ENCODE measurements at regions not wholly inside any gene's neighbourhood (a gene's known extent, or its start where the extent isn't known, plus 50 kb on each side); places are given as distances from the start of the nearest gene placed in this dataset.

- DNase-seq (ENCODE audit: low spot score), result no peak
These were observed 52.5 kb upstream of the STAM2 start for GRCh38 chr2:152227969-152228592.

- no peak for DNase-seq (ENCODE audit: low spot score)
These were observed 55.9 kb upstream of the STAM2 start for GRCh38 chr2:152231446-152231845.

- no peak for DNase-seq (ENCODE audit: low spot score)
These were observed 58.7 kb upstream of the STAM2 start for GRCh38 chr2:152234277-152234676.

GRCh38 chr2:152236191-152236925 is 60.8 kb upstream of the STAM2 start:
- DNase-seq (ENCODE audit: low spot score), result no peak

- no peak for DNase-seq (ENCODE audit: low spot score)
These were observed 62.5 kb upstream of the STAM2 start for GRCh38 chr2:152238016-152238415.

GRCh38 chr2:152240559-152241231 is 65.1 kb upstream of the STAM2 start:
- no peak for DNase-seq (ENCODE audit: low spot score)

GRCh38 chr2:152241948-152242729 is 66.6 kb upstream of the STAM2 start:
- no peak for DNase-seq (ENCODE audit: low spot score)

- DNase-seq (ENCODE audit: low spot score), result no peak
These were observed 67.4 kb upstream of the STAM2 start for GRCh38 chr2:152242787-152243472.

- DNase-seq (ENCODE audit: low spot score), result peak; percentile 52
These were observed 68.4 kb upstream of the STAM2 start for GRCh38 chr2:152243761-152244640.

- no peak for DNase-seq (ENCODE audit: low spot score)
These were observed 70.1 kb upstream of the STAM2 start for GRCh38 chr2:152245653-152246052.

GRCh38 chr2:152246686-152247336 is 71.2 kb upstream of the STAM2 start:
- no peak for DNase-seq (ENCODE audit: low spot score)

GRCh38 chr2:152247337-152247695 is 71.8 kb upstream of the STAM2 start:
- no peak for DNase-seq (ENCODE audit: low spot score)

- no peak for DNase-seq (ENCODE audit: low spot score)
These were observed 75.0 kb upstream of the STAM2 start for GRCh38 chr2:152250421-152251100.

- no peak for DNase-seq (ENCODE audit: low spot score)
These were observed 75.6 kb upstream of the STAM2 start for GRCh38 chr2:152251211-152251610.

- no peak for DNase-seq (ENCODE audit: low spot score)
These were observed 76.2 kb upstream of the STAM2 start for GRCh38 chr2:152251811-152252210.

GRCh38 chr2:152254486-152254885 is 78.9 kb upstream of the STAM2 start:
- no peak for DNase-seq (ENCODE audit: low spot score)

- no peak for DNase-seq (ENCODE audit: low spot score)
These were observed 79.4 kb upstream of the STAM2 start for GRCh38 chr2:152254976-152255375.

GRCh38 chr2:152255918-152256317 is 79.1 kb upstream of the FMNL2 start:
- no peak for DNase-seq (ENCODE audit: low spot score)

- DNase-seq (ENCODE audit: low spot score), result no peak
These were observed 74.0 kb upstream of the FMNL2 start for GRCh38 chr2:152260939-152261338.

- DNase-seq (ENCODE audit: low spot score), result no peak
These were observed 71.1 kb upstream of the FMNL2 start for GRCh38 chr2:152263911-152264310.

Measured in globus pallidus (tissue), 1 donor.